DOHH2 (cell line): ENCODE measurements at regions not wholly inside any gene's neighbourhood (a gene's known extent, or its start where the extent isn't known, plus 50 kb on each side); places are given as distances from the start of the nearest gene placed in this dataset.

Experiments used
- EZH2phosphoT487 ChIP-seq: fragments of 200-600 bp; sonication (generic); IDR thresholded peaks from 2 replicates; pipeline ENCODE4 v1.6.1; 2017; ENCODE audit warnings: borderline replicate concordance, mild to moderate bottlenecking, antibody characterized with exemption, low read length, moderate library complexity, mixed read lengths
- TF ChIP-seq, protein P1 (sequence below): fragments of 200-600 bp; sonication (generic); IDR thresholded peaks from one replicate; pipeline ENCODE4 v1.5.1; 2014; ENCODE audit warnings: antibody characterized with exemption, mild to moderate bottlenecking, low read depth, low read length; ENCODE audit not compliant: poor library complexity, severe bottlenecking

DNA sequence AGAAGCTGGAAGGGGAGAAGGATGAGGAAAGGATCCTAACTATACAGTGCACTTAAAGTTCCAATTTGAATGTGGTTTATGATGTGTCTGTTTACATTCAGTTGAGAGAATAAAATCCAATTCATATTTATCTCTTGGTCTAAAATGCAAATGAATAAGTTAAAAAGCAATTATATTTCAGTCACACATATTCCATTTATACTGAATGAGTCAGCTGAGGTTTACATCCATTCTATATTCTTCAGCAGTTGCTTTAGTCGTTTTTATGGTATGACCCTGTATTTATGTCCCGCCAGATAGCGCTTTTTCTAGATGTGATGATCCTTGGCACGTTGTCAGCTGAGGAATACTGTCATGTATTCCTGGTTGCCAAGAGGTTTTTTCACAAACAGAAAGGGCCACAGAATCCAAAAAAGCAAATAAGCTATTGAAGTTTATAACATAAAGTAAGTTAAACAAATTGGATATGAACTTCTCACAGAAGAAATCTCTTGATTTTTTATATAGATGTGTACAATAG, 866.2 kb downstream of the NCAM2 start:
- no peak for TF ChIP-seq EZH2phosphoT487
- TF ChIP-seq, protein P1, sequence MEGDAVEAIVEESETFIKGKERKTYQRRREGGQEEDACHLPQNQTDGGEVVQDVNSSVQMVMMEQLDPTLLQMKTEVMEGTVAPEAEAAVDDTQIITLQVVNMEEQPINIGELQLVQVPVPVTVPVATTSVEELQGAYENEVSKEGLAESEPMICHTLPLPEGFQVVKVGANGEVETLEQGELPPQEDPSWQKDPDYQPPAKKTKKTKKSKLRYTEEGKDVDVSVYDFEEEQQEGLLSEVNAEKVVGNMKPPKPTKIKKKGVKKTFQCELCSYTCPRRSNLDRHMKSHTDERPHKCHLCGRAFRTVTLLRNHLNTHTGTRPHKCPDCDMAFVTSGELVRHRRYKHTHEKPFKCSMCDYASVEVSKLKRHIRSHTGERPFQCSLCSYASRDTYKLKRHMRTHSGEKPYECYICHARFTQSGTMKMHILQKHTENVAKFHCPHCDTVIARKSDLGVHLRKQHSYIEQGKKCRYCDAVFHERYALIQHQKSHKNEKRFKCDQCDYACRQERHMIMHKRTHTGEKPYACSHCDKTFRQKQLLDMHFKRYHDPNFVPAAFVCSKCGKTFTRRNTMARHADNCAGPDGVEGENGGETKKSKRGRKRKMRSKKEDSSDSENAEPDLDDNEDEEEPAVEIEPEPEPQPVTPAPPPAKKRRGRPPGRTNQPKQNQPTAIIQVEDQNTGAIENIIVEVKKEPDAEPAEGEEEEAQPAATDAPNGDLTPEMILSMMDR: no peak
